Muscle of leg (tissue), 3 donors: ENCODE measurements at regions not wholly inside any gene's neighbourhood (a gene's known extent, or its start where the extent isn't known, plus 50 kb on each side); places are given as distances from the start of the nearest gene placed in this dataset.

Experiments
- DNase-seq: peaks from one replicate; pipeline ENCODE4 v3.0.0; 2013
- H3K27ac ChIP-seq: one replicate; pipeline ENCODE4 v1.5.1; 2013; ENCODE audit warnings: mild to moderate bottlenecking, low read length, control low read depth
- H3K27me3 ChIP-seq: one replicate; pipeline ENCODE4 v1.6.1; 2013; ENCODE audit warnings: low read length; ENCODE audit not compliant: control insufficient read depth, insufficient read depth
- H3K36me3 ChIP-seq: one replicate; pipeline ENCODE4 v1.6.1; 2013; ENCODE audit warnings: low read length; ENCODE audit not compliant: control insufficient read depth, insufficient read depth
- H3K4me1 ChIP-seq: one replicate; pipeline ENCODE4 v1.6.1; 2013; ENCODE audit warnings: low read length; ENCODE audit not compliant: control insufficient read depth, insufficient read depth
- H3K4me3 ChIP-seq: one replicate; pipeline ENCODE4 v1.5.1; 2013; ENCODE audit warnings: low read length, control low read depth
- H3K9me3 ChIP-seq: replicated peaks from 2 replicates; pipeline ENCODE4 v1.6.1; 2013; ENCODE audit warnings: low read depth, low read length; ENCODE audit not compliant: control insufficient read depth
- WGBS: methylation state at CpG from one replicate; pipeline ENCODE4 v1.1.5; 2013; ENCODE audit warnings: missing lambda C conversion rate; ENCODE audit not compliant: insufficient coverage; 5-methylcytosine and 5-hydroxymethylcytosine counted together

- Histone ChIP-seq H3K36me3 (no peaks in the 10 kb centered on the region), H3K9me3 (no peaks in the 10 kb centered on the region), H3K27ac (no peak overlapping the region), H3K4me1 (no peaks in the 10 kb centered on the region), H3K4me3 (no peak overlapping the region), H3K27me3 (no peaks in the 10 kb centered on the region)
- WGBS = 54% methylated on average over 5 of the region's 10 CpGs
- DNase-seq = no peak
These were observed 970.4 kb upstream of the TMEM132C start for GRCh38 chr12:127296591-127296990.

GRCh38 chr12:127297327-127297726 lies 969.6 kb upstream of the TMEM132C start:
- Histone ChIP-seq H3K27ac (no peak overlapping the region), H3K36me3 (no peaks in the 10 kb centered on the region), H3K9me3 (no peaks in the 10 kb centered on the region), H3K4me3 (no peak overlapping the region), H3K27me3 (no peaks in the 10 kb centered on the region), H3K4me1 (no peaks in the 10 kb centered on the region)
- no peak for DNase-seq
- WGBS = 89% methylated on average over 1 of the region's 3 CpGs

GRCh38 chr12:127300075-127300474 lies 966.9 kb upstream of the TMEM132C start:
- H3K36me3 ChIP-seq = no peaks in the 10 kb centered on the region
- 68% methylated on average over 3 of the region's 4 CpGs for WGBS
- H3K4me3 ChIP-seq = no peak overlapping the region
- no peaks in the 10 kb centered on the region for H3K27me3 ChIP-seq
- H3K4me1 ChIP-seq = no peaks in the 10 kb centered on the region
- DNase-seq = no peak
- no peak overlapping the region for H3K27ac ChIP-seq
- no peaks in the 10 kb centered on the region for H3K9me3 ChIP-seq

- H3K27me3 ChIP-seq = no peaks in the 10 kb centered on the region
- H3K4me3 ChIP-seq = no peak overlapping the region
- DNase-seq = no peak
- 50% methylated on average over 2 of the region's 3 CpGs for WGBS
- H3K9me3 ChIP-seq = no peaks in the 10 kb centered on the region
- H3K36me3 ChIP-seq = no peaks in the 10 kb centered on the region
- no peak overlapping the region for H3K27ac ChIP-seq
- no peaks in the 10 kb centered on the region for H3K4me1 ChIP-seq
These were observed 966.2 kb upstream of the TMEM132C start for GRCh38 chr12:127300753-127301152.

GRCh38 chr12:127301876-127302275 lies 965.1 kb upstream of the TMEM132C start:
- no peaks in the 10 kb centered on the region for H3K4me1 ChIP-seq
- no CpG with 5 or more reads among the region's 1 CpG for WGBS
- H3K36me3 ChIP-seq = no peaks in the 10 kb centered on the region
- no peak for DNase-seq
- H3K27me3 ChIP-seq = no peaks in the 10 kb centered on the region
- no peak overlapping the region for H3K27ac ChIP-seq
- H3K9me3 ChIP-seq = no peaks in the 10 kb centered on the region
- no peak overlapping the region for H3K4me3 ChIP-seq

GRCh38 chr12:127304751-127305725 lies 961.9 kb upstream of the TMEM132C start:
- no peaks in the 10 kb centered on the region for H3K27me3 ChIP-seq
- no peak overlapping the region for H3K4me3 ChIP-seq
- no peaks in the 10 kb centered on the region for H3K36me3 ChIP-seq
- no peak overlapping the region for H3K27ac ChIP-seq
- WGBS = 91% methylated on average over 7 of the region's 8 CpGs
- no peaks in the 10 kb centered on the region for H3K4me1 ChIP-seq
- no peaks in the 10 kb centered on the region for H3K9me3 ChIP-seq
- no peak for DNase-seq

- Histone ChIP-seq H3K9me3 (no peaks in the 10 kb centered on the region), H3K27me3 (no peaks in the 10 kb centered on the region), H3K4me1 (no peaks in the 10 kb centered on the region), H3K36me3 (no peaks in the 10 kb centered on the region), H3K27ac (no peak overlapping the region), H3K4me3 (no peak overlapping the region)
- peak; percentile 1 for DNase-seq
- 46% methylated on average over 3 of the region's 4 CpGs for WGBS
These were observed 960.3 kb upstream of the TMEM132C start for GRCh38 chr12:127306604-127307215.

GRCh38 chr12:127307528-127307927 lies 959.4 kb upstream of the TMEM132C start:
- Histone ChIP-seq H3K36me3 (no peaks in the 10 kb centered on the region), H3K4me3 (no peak overlapping the region), H3K27ac (no peak overlapping the region), H3K4me1 (no peaks in the 10 kb centered on the region), H3K9me3 (no peaks in the 10 kb centered on the region), H3K27me3 (no peaks in the 10 kb centered on the region)
- no peak for DNase-seq
- 100% methylated on average over 4 of the region's 6 CpGs for WGBS

- H3K9me3 ChIP-seq = no peaks in the 10 kb centered on the region
- WGBS = no CpG with 5 or more reads among the region's 1 CpG
- H3K27ac ChIP-seq = no peak overlapping the region
- no peak for DNase-seq
- no peaks in the 10 kb centered on the region for H3K4me1 ChIP-seq
- H3K4me3 ChIP-seq = no peak overlapping the region
- H3K36me3 ChIP-seq = no peaks in the 10 kb centered on the region
- H3K27me3 ChIP-seq = no peaks in the 10 kb centered on the region
These were observed 958.8 kb upstream of the TMEM132C start for GRCh38 chr12:127308148-127308547.

GRCh38 chr12:127310548-127310947 lies 956.4 kb upstream of the TMEM132C start:
- Histone ChIP-seq H3K4me1 (no peaks in the 10 kb centered on the region), H3K9me3 (no peaks in the 10 kb centered on the region), H3K36me3 (no peaks in the 10 kb centered on the region), H3K4me3 (no peak overlapping the region), H3K27ac (no peak overlapping the region), H3K27me3 (no peaks in the 10 kb centered on the region)
- no CpG with 5 or more reads among the region's 4 CpGs for WGBS
- no peak for DNase-seq
